ENCODE measurements at regions not wholly inside any gene's neighbourhood (a gene's known extent, or its start where the extent isn't known, plus 50 kb on each side); places are given as distances from the start of the nearest gene placed in this dataset.

DNA sequence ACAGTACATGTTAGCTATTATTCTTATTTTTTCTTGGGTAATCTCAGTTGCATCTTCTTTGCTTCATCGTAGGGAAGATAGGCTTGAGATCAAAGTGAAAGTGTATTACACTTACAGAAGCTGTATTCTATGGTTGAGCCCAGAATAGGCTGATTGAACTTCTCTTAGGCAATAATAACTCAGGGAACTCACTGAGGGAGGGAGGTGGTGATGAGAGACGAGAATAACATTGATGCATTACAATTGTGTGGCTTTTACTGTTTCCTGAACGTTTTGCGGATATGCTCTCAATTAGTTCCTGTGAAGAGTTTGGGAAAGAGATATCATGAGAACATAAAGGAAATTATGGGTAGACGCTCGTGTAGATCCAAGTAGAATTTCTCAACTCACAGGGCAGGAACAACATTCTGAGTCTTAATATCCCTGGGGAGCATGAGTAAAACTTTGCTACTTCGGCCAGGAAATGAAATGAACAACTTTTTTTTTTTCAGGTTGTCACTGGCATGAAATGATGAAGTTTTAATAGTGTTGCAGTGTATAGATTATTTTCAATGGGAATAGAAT, 302.2 kb downstream of the TUSC7 start:
- H3K9ac ChIP-seq (ENCODE audit: low read depth, low read length) = no peak overlapping the region
- H3K27ac ChIP-seq (ENCODE audit: low read length) = no peak overlapping the region
- H3K36me3 ChIP-seq (ENCODE audit: insufficient read depth, low read depth, low read length) = no peaks in the 10 kb centered on the region
- no peak overlapping the region for H3K4me3 ChIP-seq (ENCODE audit: low read length)
- H3K27me3 ChIP-seq (ENCODE audit: insufficient read depth, low read length) = no peaks in the 10 kb centered on the region
- peaks cover 2% of the 10 kb centered on the region; the same call in 1 of the 2 replicates for H3K4me1 ChIP-seq (ENCODE audit: insufficient read depth, low read length)
- H3K9me3 ChIP-seq (ENCODE audit: insufficient read depth, low read depth, low read length) = no peaks in the 10 kb centered on the region

DNA sequence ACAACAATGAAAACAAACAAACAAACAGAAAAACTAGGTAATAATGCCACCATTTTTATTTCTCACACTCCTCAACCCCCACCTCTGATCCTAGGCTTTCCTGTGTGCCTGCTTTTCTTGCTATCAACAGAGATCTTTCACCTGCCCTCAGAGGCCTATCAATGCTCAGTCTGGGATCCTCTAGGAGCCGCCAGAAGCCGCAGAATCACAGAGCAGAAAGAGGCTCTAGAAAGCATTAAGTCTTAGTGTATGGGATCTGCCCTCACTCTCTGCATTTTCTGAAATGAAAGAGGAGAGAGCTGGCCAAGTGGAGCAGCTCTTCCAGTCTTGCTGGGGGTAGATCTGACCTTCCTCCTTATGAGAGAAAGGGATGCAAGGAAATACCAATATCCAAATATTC, 306.8 kb downstream of the TUSC7 start:
- H3K9me3 ChIP-seq (ENCODE audit: insufficient read depth, low read depth, low read length) = no peaks in the 10 kb centered on the region
- H3K27ac ChIP-seq (ENCODE audit: low read length) = no peak overlapping the region
- peaks cover 2% of the 10 kb centered on the region; the same call in 1 of the 2 replicates for H3K4me1 ChIP-seq (ENCODE audit: insufficient read depth, low read length)
- no peak overlapping the region for H3K4me3 ChIP-seq (ENCODE audit: low read length)
- no peak overlapping the region for H3K9ac ChIP-seq (ENCODE audit: low read depth, low read length)
- no peaks in the 10 kb centered on the region for H3K27me3 ChIP-seq (ENCODE audit: insufficient read depth, low read length)
- H3K36me3 ChIP-seq (ENCODE audit: insufficient read depth, low read depth, low read length) = no peaks in the 10 kb centered on the region

GRCh38 chr3:117017135-117017894, 307.7 kb downstream of the TUSC7 start:
- Histone ChIP-seq H3K36me3 (ENCODE audit: insufficient read depth, low read depth, low read length) (no peaks in the 10 kb centered on the region), H3K27me3 (ENCODE audit: insufficient read depth, low read length) (no peaks in the 10 kb centered on the region), H3K4me1 (ENCODE audit: insufficient read depth, low read length) (peaks cover 2% of the 10 kb centered on the region; the same call in 1 of the 2 replicates), H3K9ac (ENCODE audit: low read depth, low read length) (no peak overlapping the region), H3K9me3 (ENCODE audit: insufficient read depth, low read depth, low read length) (no peaks in the 10 kb centered on the region), H3K4me3 (ENCODE audit: low read length) (no peak overlapping the region), H3K27ac (ENCODE audit: low read length) (no peak overlapping the region)

DNA sequence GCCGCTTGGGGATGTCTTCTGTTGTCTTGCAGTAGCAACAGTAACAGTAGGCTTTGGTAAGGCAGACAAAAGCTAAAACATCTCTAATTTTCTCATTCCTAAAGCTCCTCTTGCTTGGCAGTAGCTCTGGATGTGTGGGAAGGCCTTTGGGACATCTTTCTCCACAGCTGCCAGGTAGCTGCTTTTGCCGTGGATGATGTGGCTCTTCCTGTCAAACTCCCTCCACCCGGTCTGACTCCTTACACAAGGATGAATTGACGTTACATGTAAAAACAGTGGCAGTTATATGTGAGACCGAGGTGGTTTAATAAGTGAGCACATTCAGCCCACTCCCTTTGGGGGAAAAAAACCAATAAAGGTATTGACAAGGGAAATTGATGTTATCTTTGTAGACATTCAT, 309.1 kb downstream of the TUSC7 start:
- no peaks in the 10 kb centered on the region for H3K36me3 ChIP-seq (ENCODE audit: insufficient read depth, low read depth, low read length)
- H3K27me3 ChIP-seq (ENCODE audit: insufficient read depth, low read length) = no peaks in the 10 kb centered on the region
- no peak overlapping the region for H3K9ac ChIP-seq (ENCODE audit: low read depth, low read length)
- H3K4me1 ChIP-seq (ENCODE audit: insufficient read depth, low read length) = peaks cover 2% of the 10 kb centered on the region; the same call in 1 of the 2 replicates
- no peaks in the 10 kb centered on the region for H3K9me3 ChIP-seq (ENCODE audit: insufficient read depth, low read depth, low read length)
- no peak overlapping the region for H3K27ac ChIP-seq (ENCODE audit: low read length)
- H3K4me3 ChIP-seq (ENCODE audit: low read length) = no peak overlapping the region

DNA sequence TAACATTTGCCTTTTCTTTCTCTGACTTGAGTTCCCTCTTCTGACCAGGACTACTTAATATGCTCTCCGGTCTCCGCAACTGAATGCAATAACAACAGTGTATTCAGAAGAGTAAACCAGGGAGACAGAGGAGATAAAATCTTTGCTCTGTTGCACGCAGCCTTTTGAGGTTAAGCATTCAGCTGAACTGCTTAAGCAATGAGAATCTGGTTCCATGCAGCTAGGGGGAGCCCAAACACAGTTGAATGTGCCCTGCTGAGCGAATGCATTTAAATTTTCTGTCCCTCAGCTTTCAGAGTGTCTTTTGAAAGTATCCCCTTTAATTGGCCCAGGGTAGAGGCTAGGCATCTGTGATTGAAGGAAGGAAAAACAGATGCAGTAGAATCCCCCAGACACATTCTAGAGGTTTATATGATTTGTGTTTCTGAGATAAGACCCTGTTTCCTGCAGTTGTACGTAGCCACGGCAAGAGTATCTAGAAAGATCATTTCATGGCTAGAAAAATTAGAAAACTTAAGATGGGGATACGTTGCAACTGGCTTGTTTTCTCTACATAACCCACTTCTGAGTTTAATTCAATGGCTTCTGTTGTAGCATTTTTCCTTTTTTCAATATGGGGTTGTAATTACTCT, 309.6 kb downstream of the TUSC7 start:
- Histone ChIP-seq H3K9ac (ENCODE audit: low read depth, low read length) (no peak overlapping the region), H3K4me1 (ENCODE audit: insufficient read depth, low read length) (peaks cover 2% of the 10 kb centered on the region; the same call in 1 of the 2 replicates), H3K36me3 (ENCODE audit: insufficient read depth, low read depth, low read length) (no peaks in the 10 kb centered on the region), H3K4me3 (ENCODE audit: low read length) (no peak overlapping the region), H3K27me3 (ENCODE audit: insufficient read depth, low read length) (no peaks in the 10 kb centered on the region), H3K9me3 (ENCODE audit: insufficient read depth, low read depth, low read length) (no peaks in the 10 kb centered on the region), H3K27ac (ENCODE audit: low read length) (no peak overlapping the region)

DNA sequence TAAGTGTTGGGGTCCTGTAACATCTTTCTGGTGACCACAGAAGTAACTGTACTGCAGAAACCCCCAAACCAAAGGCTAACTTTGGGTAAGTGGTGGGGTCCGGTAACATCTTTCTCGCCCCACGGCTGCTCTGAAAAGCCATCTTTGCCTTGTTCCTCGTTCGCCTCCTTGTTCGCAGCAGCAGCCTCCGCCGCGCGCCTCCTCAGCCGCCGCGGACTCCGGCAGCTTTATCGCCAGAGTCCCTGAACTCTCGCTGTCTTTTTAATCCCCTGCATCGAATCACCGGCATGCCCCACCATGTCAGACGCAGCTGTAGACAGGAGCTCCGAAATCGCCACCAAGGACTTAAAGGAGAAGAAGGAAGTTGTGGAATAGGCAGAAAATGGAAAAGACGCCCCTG, 316.8 kb downstream of the TUSC7 start:
- Histone ChIP-seq H3K4me3 (ENCODE audit: low read length) (no peak overlapping the region), H3K36me3 (ENCODE audit: insufficient read depth, low read depth, low read length) (no peaks in the 10 kb centered on the region), H3K27ac (ENCODE audit: low read length) (no peak overlapping the region), H3K9me3 (ENCODE audit: insufficient read depth, low read depth, low read length) (peaks cover 8% of the 10 kb centered on the region), H3K4me1 (ENCODE audit: insufficient read depth, low read length) (no peaks in the 10 kb centered on the region), H3K27me3 (ENCODE audit: insufficient read depth, low read length) (no peaks in the 10 kb centered on the region), H3K9ac (ENCODE audit: low read depth, low read length) (no peak overlapping the region)

DNA sequence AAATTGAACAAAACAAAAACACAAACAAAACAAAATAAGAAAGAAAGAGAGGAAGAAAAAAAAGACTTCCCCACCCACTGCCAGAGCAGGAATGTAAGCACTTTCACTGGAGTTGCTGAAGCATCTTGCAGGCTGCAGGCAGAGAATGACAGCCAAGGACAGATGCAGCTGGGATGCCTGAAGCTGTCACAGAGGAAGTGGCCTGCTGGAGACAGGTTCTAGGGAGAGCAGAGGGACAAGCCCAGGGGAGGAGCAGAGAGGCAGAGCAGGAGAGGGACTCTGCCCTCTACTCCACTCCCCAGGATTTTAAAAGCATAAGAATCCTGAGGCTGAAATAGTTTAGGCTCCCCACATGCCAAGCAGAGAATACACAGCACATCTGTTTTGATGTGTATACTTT, 326.2 kb downstream of the TUSC7 start:
- H3K36me3 ChIP-seq (ENCODE audit: insufficient read depth, low read depth, low read length) = no peaks in the 10 kb centered on the region
- no peak overlapping the region for H3K27ac ChIP-seq (ENCODE audit: low read length)
- H3K4me1 ChIP-seq (ENCODE audit: insufficient read depth, low read length) = peaks cover 13% of the 10 kb centered on the region
- no peak overlapping the region for H3K9ac ChIP-seq (ENCODE audit: low read depth, low read length)
- no peaks in the 10 kb centered on the region for H3K27me3 ChIP-seq (ENCODE audit: insufficient read depth, low read length)
- H3K9me3 ChIP-seq (ENCODE audit: insufficient read depth, low read depth, low read length) = peaks cover 17% of the 10 kb centered on the region
- H3K4me3 ChIP-seq (ENCODE audit: low read length) = no peak overlapping the region

DNA sequence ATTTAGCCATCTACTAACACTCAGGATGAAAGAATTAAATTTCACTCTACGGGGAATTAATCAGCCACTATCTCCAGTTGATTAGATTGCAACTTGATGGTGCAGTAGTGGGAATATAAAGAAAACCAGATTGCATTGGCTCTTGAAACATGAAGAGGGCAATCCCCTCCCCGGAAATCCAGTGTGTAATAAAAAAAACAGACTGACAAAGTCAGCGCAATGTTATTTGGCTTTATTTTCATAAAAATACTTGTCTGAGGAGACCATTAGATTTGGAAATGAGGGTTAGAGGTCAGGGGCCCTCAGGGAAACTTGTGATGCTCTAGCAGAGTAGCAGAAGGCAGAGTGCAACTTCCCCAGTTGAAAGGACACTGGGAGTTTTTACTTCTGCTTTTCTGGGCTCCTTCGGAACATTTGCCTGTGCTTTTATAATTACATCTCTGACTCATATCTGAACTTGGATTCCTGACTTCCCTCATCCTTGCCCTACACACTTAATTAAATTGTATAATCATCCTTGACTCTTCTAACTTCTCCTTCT, 326.8 kb downstream of the TUSC7 start:
- Histone ChIP-seq H3K27ac (ENCODE audit: low read length) (no peak overlapping the region), H3K27me3 (ENCODE audit: insufficient read depth, low read length) (no peaks in the 10 kb centered on the region), H3K4me3 (ENCODE audit: low read length) (no peak overlapping the region), H3K9me3 (ENCODE audit: insufficient read depth, low read depth, low read length) (peaks cover 12% of the 10 kb centered on the region; the same call in 1 of the 2 replicates), H3K9ac (ENCODE audit: low read depth, low read length) (no peak overlapping the region), H3K36me3 (ENCODE audit: insufficient read depth, low read depth, low read length) (no peaks in the 10 kb centered on the region), H3K4me1 (ENCODE audit: insufficient read depth, low read length) (peaks cover 13% of the 10 kb centered on the region)

DNA sequence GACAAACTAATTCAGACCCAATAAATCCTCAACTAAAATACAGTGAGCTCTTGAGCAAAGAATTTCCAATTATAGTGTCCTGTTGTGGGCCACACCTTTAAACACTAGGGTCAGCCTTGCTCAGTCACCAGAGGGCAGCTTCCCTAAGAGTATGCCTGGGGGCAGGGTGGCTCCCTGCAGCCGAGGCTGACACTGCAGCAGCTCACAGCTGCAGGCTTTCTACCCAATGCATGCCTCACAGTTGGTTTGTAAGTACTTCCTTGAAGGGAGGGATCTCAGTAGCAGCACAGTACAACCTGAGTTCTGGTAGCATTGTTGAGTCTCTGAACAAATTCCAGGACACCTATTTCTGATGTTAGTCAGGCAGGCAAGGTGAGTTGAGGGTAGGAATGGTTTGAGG, 335.6 kb downstream of the TUSC7 start:
- Histone ChIP-seq H3K4me1 (ENCODE audit: insufficient read depth, low read length) (peaks cover 17% of the 10 kb centered on the region), H3K4me3 (ENCODE audit: low read length) (no peak overlapping the region), H3K27ac (ENCODE audit: low read length) (no peak overlapping the region), H3K9ac (ENCODE audit: low read depth, low read length) (peak overlapping the region; percentile 17; the same call in 1 of the 2 replicates), H3K9me3 (ENCODE audit: insufficient read depth, low read depth, low read length) (no peaks in the 10 kb centered on the region), H3K36me3 (ENCODE audit: insufficient read depth, low read depth, low read length) (no peaks in the 10 kb centered on the region), H3K27me3 (ENCODE audit: insufficient read depth, low read length) (no peaks in the 10 kb centered on the region)

DNA sequence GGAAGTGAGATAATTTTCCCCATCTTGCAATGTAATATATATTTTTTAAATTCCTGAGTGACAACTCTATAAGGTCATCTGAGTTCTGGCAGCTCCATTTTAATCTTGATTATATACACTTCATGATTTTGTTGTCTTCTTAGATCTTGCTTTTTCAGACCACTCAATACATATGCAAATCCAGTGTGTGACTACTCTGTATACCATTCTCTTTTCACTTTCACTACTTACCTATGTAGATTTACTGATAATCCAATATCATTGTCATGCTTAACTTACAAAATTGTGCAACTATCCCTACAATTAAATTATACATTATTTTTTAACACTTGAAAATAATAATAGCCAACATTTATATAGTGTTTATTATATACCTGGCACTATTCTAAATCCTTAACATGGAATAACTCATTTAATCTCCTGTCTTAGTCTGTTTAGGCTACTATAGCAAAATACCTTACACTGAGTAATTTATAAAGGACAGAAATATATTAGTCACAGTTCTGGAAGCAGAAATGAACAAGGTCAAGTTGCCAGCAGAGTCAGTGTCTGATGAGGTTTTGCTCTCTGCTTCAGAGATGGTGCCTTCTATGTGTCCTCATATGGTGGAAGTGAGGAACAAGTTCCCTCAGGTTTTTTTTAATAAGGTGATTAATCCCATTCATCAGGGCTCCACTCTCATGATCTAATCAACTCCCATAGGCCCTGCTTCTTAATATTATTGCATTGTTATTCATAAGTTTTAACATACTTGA, 338.5 kb downstream of the TUSC7 start:
- H3K27ac ChIP-seq (ENCODE audit: low read length) = no peak overlapping the region
- H3K4me1 ChIP-seq (ENCODE audit: insufficient read depth, low read length) = peaks cover 17% of the 10 kb centered on the region
- no peaks in the 10 kb centered on the region for H3K36me3 ChIP-seq (ENCODE audit: insufficient read depth, low read depth, low read length)
- H3K9ac ChIP-seq (ENCODE audit: low read depth, low read length) = no peak overlapping the region
- no peaks in the 10 kb centered on the region for H3K27me3 ChIP-seq (ENCODE audit: insufficient read depth, low read length)
- H3K9me3 ChIP-seq (ENCODE audit: insufficient read depth, low read depth, low read length) = no peaks in the 10 kb centered on the region
- no peak overlapping the region for H3K4me3 ChIP-seq (ENCODE audit: low read length)

DNA sequence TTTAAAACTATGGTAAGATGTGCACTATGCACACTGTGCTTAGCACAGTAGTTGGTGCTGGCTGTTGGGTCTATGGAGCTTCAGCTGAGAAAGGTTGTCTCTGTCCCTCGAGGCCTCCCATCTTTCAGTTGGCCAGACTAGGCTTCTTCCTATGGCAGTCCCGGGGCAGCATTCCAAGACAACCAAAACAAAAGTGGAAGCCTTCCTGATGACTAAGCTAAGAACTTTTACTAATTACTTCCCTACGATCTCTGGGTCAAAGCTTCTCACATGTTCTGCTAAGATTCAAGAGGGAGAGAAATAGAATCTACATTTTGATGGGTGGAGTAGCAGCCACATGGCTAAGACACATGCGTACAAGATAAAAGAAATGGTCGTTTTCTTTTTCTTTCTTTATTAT, 342.8 kb downstream of the TUSC7 start:
- Histone ChIP-seq H3K27me3 (ENCODE audit: insufficient read depth, low read length) (no peaks in the 10 kb centered on the region), H3K9me3 (ENCODE audit: insufficient read depth, low read depth, low read length) (no peaks in the 10 kb centered on the region), H3K27ac (ENCODE audit: low read length) (no peak overlapping the region), H3K4me1 (ENCODE audit: insufficient read depth, low read length) (peaks cover 8% of the 10 kb centered on the region; the same call in 1 of the 2 replicates), H3K36me3 (ENCODE audit: insufficient read depth, low read depth, low read length) (no peaks in the 10 kb centered on the region), H3K4me3 (ENCODE audit: low read length) (no peak overlapping the region), H3K9ac (ENCODE audit: low read depth, low read length) (no peak overlapping the region)

Data from iPS-20b (cell line).